GM19468 (cell line): ENCODE measurements at regions not wholly inside any gene's neighbourhood (a gene's known extent, or its start where the extent isn't known, plus 50 kb on each side); places are given as distances from the start of the nearest gene placed in this dataset.

ENCODE experiments used
- ATAC-seq: cut with Tn5 transposase; IDR thresholded peaks from one replicate; pipeline ENCODE4 v1.9.1; 2021; ENCODE audit warnings: mild to moderate bottlenecking, moderate library complexity, moderate number of reproducible peaks; ENCODE audit not compliant: unreplicated experiment; ENCODE audit errors: extremely low read depth

- no peak for ATAC-seq
Observed at GRCh38 chr9:115941561-115942315, 211.9 kb upstream of the PAPPA start.

GRCh38 chr9:115943431-115944165 is 210.0 kb upstream of the PAPPA start:
- ATAC-seq: no peak

- ATAC-seq: no peak
Observed at GRCh38 chr9:115944166-115944948, 209.2 kb upstream of the PAPPA start.

DNA sequence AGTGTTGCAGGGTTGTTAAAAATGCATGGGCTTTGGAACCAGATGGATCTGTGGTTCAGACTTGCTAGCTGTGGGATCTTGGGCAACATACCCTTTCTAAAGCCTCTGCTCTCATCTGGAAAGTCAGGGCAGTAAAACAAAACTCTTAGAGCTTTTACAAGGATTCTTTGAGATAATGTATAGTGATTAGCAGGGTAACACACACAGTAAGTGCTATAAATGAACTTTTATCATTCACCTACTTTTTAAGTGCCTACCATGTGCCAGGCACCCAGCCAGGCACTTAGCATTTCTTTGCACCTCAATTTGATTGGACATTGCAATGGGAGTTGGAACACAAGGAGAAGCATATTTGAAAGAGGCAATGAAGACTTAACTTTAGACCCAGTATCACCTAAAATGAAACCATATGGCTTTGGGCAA is 208.6 kb upstream of the PAPPA start:
- no peak for ATAC-seq

GRCh38 chr9:115946530-115946929 is 207.1 kb upstream of the PAPPA start:
- no peak for ATAC-seq

DNA sequence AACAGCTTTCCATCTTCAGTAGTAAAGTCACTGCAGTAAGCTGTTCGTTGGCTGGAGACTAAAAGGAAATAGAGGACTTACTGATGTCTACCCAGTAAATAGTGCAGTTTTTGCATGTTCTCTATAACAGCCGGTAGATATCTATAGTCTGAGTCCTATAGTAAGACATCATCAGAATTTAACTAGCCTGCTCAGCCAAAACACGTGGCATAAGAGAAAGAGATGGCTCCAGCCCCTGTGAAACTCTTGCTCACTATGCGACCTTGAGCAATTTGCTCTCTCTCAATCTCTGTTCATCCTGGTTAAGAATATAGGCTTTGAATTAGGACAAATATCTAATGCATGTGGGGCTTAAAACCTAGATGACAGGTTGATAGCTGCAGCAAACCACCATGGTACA is 201.6 kb upstream of the PAPPA start:
- ATAC-seq: no peak

- ATAC-seq: no peak
Observed at GRCh38 chr9:115952430-115953292, 200.9 kb upstream of the PAPPA start.

DNA sequence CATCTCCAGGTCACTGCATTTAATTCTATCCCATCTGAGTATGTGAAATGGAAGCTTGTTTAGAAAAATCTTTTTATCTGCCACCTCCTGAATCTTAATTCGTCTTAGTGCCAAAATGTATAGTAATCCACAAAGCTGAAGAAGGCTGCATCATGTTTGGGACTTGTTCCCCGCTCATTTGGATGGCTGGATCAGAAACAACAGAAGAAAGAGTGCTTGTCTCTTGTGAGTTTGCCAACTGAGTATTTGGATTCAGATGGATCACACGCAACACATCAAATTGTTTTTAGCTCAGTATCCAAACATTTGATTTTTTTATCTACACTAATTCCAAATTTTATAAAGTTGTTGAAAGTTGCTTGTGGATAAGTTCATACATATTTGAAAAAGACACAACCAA is 197.2 kb upstream of the PAPPA start:
- ATAC-seq: no peak

DNA sequence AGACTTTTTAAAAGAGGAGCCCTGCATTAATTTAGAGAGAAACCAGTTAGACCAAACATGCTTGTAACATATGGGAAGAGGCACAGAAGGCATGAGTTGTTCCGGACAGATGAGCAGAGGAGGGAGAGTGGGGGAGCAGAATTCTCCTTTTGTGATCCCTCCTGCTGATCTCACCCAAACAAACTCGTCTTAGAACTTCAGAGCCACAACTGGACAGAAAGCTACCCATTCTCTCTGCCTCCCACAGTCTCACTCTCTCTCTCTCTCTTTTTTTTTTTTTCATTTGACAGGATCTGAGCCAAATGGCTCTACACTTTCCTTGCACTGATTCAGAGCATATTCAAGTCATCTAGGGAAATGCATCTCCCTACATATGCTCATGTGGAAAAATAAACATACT is 196.0 kb upstream of the PAPPA start:
- no peak for ATAC-seq

- ATAC-seq: no peak
Observed at GRCh38 chr9:115964710-115965347, 188.8 kb upstream of the PAPPA start.

- ATAC-seq: no peak
Observed at GRCh38 chr9:115966660-115967059, 186.9 kb upstream of the PAPPA start.

DNA sequence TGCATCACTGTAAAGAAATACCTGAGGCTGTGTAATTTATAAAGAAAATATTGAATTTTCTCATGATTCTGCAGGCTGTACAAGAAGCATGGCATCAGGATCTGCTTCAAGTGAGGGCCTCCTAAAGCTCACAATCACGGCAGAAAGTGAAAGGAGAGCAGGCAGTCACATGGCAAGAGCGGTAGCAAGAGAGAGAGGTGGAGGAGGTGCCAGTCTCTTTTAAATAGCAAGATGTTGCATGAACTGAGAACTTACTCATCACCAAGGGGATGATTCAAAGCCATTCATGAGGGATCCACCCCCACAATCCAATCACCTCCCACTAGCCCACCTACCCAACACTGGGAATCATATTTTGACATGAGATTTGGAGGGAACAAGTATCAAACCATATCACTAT is 184.5 kb upstream of the PAPPA start:
- no peak for ATAC-seq

- ATAC-seq: no peak
Observed at GRCh38 chr9:115972362-115972761, 181.2 kb upstream of the PAPPA start.

DNA sequence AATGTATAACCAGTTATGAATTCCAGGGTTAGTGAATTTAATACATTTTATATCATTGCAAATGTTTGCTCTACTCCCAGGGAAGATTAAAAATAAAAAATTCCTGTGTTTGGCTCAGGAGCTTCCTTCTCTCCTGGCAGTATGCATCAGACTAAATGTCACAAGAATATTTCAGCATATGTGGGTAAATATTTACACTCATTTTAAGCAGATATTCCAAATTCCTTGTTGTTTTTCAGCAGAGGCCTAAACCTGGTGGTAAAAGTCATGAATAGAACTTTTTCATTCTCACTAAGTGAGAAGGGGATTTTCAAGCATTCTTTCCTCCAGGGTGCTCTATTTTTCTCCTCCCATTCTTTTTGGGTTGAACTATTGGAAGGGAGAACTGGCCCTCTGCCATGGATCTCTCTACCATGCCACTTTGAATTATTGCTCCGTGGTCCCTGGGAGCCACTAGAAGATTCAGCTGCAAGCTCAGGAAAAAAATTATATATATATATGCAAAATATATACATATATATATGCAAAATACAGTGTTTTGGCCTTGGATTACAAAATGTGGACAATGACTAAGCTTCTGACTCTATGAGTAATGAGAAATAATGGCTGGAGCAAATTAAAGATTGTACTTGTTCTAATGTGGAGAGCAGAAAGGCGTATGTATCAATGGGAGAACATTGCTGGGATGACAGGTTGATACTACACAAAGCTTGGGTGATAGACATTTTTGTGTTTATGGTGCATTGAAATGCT is 180.6 kb upstream of the PAPPA start:
- no peak for ATAC-seq

DNA sequence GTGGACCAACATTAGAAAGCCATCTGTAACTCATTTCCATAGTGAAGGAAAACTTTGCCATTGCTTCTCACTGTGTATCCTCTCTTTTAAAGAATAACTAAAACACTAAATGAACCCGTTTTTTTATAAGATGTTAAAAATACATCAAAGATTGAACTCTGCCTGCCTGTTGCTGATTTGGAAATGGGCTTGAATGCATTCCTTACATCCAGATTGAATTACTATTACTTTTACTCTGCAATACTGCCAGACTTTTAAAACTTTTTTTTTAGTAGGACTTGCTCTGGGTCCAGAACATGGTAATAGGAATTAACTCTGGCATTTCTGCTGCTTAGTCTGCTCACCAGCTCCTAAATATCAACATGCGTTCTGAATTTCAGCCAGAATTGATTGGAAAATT is 176.8 kb upstream of the PAPPA start:
- ATAC-seq: no peak

DNA sequence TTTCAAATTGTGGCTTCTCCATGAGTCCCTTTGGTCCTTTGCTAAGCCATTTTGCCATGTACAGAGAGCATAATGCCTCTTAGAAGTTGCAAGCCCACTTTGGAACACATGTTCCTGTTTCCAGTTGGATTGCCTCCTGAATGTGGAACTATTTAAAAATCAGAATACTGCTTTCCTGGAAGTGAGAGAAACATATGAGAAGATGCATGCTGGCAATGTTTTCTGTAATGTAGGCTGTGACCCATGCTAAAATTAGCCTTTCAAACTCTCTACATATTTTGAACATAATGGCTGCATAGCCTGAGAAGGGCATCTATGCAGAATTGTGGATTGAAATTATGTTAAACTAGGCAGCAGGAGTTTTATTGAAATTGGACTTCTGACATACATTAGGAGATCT is 175.5 kb upstream of the PAPPA start:
- ATAC-seq: no peak

DNA sequence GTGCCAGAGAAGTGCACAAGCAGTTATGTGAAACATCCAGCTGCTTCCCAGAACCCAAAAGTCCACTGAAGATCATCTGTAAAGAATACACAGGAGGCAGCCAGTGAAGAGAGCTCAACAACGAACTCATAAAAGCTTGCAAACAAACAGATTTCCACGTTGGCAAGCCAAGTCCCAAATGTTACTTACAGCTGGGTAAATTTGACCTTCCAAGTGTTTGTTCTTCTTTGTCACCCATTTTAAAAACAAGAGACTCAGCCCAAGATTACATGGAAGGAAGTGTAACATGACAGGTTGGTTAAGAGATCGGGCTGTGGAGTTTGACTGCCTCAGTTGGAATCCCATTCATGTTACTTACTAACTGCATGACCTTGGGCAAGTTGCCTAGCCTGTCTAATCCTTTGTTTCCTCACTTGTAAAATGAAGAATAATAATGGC is 174.9 kb upstream of the PAPPA start:
- no peak for ATAC-seq

DNA sequence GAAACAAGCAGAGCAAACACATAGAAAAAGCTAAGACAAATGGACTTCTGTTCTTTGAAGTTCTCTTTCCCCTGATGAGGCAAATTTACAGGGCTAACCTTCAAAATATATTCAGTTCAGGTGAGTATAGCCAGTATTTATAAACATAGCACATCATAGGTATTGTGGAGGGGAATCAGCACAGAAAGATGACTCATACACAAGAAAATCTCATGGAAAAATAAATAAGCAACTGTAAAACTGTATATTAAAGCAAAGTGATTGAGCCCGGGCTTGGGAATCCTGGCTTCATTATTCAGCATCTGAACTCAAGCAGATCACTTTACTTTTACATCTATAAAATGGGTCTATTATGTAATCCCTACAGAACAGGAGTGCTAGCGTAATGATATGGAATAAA is 173.5 kb upstream of the PAPPA start:
- ATAC-seq: no peak

- no peak for ATAC-seq
Observed at GRCh38 chr9:115980502-115980901, 173.1 kb upstream of the PAPPA start.
